ENCODE measurements at regions not wholly inside any gene's neighbourhood (a gene's known extent, or its start where the extent isn't known, plus 50 kb on each side); places are given as distances from the start of the nearest gene placed in this dataset.
"Not testable (repeated sequence)": the region's sequence is repeated elsewhere in the genome, so short reads cannot be mapped to it uniquely, and the experiment has no call there.

GRCh38 chr10:129169115-129169514 lies 297.9 kb upstream of the MGMT start:
- no peak for DNase-seq (ENCODE audit: low read depth in 2 of 3, low spot score in 1 of 3)

DNA sequence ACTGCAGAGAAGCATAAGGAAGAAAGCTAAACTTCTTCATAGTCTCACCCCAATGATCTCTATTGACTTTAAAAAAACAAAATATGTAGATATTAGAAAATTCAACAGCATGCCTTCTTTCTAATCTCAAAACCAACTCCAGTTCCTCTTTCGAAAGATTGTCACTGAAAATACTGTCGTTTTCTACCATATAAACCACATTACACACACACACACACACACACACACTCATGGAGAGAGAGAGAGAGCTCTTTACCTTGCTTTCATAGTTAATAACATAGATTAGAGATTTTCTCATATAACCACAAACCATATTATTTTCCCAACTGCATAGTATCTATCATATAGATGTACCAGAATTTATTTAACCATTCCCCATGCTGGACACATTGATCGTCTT lies 296.2 kb upstream of the MGMT start:
- no peak for DNase-seq (ENCODE audit: low read depth in 2 of 3, low spot score in 1 of 3)

GRCh38 chr10:129171812-129172211 lies 295.2 kb upstream of the MGMT start:
- no peak for DNase-seq (ENCODE audit: low read depth in 2 of 3, low spot score in 1 of 3)

- DNase-seq (ENCODE audit: low read depth in 2 of 3, low spot score in 1 of 3), result no peak
Measured at GRCh38 chr10:129174232-129175014, 292.6 kb upstream of the MGMT start.

GRCh38 chr10:129179245-129179971 lies 287.6 kb upstream of the MGMT start:
- no peak for DNase-seq (ENCODE audit: low read depth in 2 of 3, low spot score in 1 of 3)

GRCh38 chr10:129179972-129180678 lies 286.9 kb upstream of the MGMT start:
- DNase-seq (ENCODE audit: low read depth in 2 of 3, low spot score in 1 of 3), result no peak

DNA sequence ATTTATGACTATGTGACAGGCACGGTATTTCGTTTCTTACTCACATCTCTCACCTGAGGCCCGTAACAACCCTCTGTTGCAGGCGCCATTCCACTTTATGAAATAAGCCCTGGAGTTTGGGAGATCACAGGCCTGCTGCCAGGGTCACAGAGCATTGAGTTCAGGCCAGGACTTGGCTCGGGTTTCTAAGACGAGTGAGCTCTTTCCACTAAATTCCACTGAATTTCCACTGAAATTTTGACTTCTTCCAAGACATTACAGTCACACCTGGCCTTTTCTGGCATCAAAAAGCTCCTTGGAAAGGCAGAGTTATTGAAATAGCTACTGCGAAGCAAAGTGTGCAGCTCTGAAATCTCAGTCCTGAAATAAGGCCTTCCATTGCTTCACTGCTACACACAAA lies 282.8 kb upstream of the MGMT start:
- DNase-seq (ENCODE audit: low read depth in 2 of 3, low spot score in 1 of 3), result no peak

DNA sequence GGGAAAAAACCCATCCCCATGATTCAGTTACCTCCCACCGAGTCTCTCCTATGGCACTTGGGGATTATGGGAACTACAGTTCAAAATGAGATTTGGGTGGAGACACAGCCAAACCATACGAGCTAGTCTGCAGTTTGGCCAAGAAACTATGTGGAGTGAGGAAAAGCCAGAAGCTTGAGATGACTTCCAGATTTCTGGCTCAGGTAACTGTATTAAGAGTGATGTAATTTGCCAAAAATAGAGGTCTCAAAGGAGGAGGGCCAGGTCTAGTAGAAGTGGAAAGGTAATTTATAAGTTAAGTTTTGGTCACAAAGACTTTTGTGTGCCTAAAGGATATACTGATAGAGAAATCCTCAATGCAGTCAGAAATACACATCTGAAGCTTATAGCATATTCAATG lies 279.7 kb upstream of the MGMT start:
- no peak for DNase-seq (ENCODE audit: low read depth in 2 of 3, low spot score in 1 of 3)

- no peak for DNase-seq (ENCODE audit: low read depth in 2 of 3, low spot score in 1 of 3)
Measured at GRCh38 chr10:129191797-129192196, 275.2 kb upstream of the MGMT start.

DNA sequence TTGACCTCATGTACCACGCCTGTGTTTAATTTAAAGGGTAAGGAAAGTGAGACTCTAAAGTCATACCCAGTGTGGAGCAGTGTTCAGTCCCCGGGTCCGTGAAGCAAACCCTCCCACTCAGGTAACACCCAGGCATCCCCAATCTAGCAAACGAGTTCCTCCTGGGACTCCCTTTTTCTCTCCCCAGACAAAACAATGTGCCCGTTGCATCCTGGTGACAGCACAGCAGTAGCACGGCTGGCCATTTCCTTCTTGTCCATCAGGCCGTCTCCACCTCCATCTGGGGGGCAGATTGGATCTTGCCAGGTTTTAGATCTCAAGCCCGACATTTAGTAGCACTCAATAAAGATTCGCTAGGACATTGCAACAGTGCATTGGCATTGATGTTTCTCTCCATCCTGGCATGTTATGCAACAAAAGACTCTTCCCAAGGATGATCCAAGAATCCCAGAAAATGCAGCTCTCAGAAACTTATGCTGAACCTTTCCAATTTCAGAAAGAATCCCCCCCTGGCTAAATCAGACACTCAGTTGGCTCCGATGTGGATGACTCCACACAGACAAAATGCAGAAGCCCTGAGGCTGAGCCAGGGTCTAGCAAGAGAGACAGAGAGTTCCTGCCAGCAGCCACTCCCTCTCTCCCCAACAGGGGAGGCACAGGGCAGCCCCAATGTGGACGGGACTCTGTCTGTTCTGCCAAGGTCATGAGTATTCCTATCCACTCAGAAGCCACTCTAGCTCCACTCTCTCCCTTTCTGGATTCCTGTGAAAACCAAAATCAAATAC lies 274.5 kb upstream of the MGMT start:
- DNase-seq (ENCODE audit: low read depth in 2 of 3, low spot score in 1 of 3), result no peak

DNA sequence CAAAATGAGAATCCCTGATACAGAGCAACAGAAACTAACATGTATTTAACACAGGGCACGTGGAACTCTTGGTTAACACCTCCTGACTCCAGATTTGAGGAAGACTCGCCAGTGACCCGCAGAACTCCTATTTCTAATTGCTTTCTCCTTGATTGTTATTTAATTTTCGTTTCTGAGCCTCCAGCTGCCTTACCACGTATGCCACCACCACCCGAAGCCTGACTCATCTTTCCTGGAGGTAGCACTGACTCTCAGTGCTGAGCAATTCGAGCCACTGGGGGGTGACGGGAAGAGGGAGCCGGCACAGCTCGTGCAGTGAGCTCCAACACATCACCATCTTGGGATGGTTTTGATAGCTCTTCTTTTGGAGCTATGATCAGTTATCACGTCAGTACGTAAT lies 273.9 kb upstream of the MGMT start:
- peak in 2 of 3 donors; percentile 2 to 5 for DNase-seq (ENCODE audit: low read depth in 2 of 3, low spot score in 1 of 3)

DNA sequence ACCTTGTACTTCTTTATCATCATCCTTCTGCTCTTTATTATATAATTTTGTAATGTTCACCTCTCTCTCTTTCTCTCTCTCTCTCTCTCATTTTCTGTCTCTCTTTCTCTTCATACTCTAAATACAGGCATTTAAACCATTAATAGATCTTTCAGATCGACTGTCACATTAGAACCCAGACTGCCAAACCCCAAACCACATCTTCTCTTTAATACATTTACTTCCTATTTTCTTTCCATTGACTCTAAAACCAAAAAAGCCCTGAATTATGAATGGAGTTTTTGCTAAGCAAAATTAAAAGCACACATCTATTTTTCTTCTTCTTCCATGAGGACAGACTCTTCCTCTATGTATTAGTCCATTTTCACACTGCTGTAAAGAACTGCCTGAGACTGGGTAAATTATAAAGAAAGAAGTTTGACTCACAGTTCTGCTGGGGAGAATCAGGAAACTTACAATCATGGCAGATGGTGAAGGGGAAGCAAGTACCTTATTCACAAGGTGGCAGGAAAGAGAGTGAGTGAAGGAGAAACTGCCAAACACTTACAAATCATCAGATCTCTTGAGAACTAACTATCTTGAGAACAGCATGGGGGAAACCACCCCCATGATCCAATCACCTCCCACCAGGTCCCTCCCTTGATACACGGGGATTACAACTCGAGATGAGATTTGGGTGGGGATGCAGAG lies 272.7 kb upstream of the MGMT start:
- DNase-seq (ENCODE audit: low read depth in 2 of 3, low spot score in 1 of 3), result no peak

GRCh38 chr10:129199826-129200225 lies 267.2 kb upstream of the MGMT start:
- DNase-seq (ENCODE audit: low read depth in 2 of 3, low spot score in 1 of 3), result no peak

DNA sequence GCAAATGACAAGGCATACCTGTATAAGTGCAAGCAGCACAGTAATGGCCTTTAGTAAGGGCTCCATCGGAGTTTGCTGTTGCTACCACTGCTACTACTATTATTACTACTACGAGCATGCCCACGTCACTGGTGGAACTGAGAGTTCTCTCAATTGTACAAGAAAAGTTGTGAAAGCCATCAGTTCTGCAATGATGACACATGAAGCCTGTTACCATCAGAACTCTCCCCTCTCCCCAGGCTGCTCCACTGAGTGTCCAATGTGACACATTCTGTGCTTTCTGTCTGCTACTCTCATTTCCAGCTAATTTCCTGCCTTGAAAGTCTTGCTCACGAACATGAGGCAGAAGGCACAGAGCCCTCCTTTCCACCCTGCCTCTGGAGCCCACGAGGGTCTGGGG lies 263.2 kb upstream of the MGMT start:
- no peak for DNase-seq (ENCODE audit: low read depth in 2 of 3, low spot score in 1 of 3)

DNA sequence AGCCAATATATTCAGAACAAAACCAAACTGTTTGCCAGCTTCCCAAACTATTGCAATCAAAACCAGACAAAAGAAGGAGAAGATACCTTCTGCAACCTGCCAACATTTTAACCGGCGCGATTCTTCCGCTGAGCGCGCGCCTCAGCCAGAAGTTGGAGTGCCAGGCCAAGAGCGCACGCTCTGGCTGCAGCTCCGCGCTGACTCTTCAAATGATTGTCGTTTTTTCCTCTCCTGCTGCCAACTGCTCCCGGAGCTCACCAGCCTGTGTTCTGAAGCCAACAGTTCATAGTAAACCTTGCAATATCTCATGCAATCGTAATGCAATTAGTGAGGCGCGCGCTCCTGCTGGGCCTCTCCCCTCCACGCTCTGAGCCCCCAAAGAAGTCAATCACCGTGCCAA lies 259.7 kb upstream of the MGMT start:
- DNase-seq (ENCODE audit: low read depth in 2 of 3, low spot score in 1 of 3), result no peak

- DNase-seq (ENCODE audit: low read depth in 2 of 3, low spot score in 1 of 3), result no peak
Measured at GRCh38 chr10:129210876-129211275, 256.2 kb upstream of the MGMT start.

- no peak for DNase-seq (ENCODE audit: low read depth in 2 of 3, low spot score in 1 of 3)
Measured at GRCh38 chr10:129213256-129213655, 253.8 kb upstream of the MGMT start.

DNA sequence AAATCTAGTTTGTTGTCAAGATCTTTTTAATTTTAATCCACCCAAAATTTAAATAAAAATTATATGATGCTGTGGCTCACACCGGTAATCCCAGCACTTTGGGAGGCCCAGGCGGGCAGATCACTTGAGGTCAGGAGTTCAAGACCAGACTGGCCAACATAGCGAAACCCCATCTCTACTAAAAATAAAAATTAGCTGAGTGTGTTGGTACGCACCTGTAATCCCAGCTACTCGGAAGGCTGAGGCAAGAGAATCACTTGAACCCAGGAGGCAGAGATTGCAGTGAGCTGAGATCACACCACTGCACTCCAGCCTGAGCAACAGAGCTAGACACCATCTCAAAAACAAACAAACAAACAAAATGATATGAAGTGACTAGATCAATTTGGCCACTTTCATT lies 253.0 kb upstream of the MGMT start:
- DNase-seq (ENCODE audit: low read depth in 2 of 3, low spot score in 1 of 3), result not testable (repeated sequence)

DNA sequence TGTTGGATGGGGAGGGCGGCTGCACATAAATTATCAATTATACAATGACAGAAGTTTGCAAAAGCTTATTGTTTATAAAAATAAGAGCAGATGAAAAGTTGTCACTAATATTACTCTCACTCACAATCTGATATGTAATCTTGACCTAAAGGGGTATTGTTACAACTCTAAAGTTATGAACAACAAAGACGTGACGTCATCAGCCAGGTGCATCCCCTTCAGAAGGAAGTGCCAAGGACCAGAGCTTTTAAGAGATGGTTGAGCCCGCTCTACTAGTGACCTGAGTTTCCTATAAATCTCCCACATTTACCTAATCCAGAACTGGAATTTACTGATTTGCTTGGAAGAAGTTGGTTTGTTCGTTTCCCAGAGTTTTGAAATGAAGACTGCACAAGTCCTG lies 247.7 kb upstream of the MGMT start:
- no peak for DNase-seq (ENCODE audit: low read depth in 2 of 3, low spot score in 1 of 3)

GRCh38 chr10:129222436-129222835 lies 244.6 kb upstream of the MGMT start:
- no peak for DNase-seq (ENCODE audit: low read depth in 2 of 3, low spot score in 1 of 3)

DNA sequence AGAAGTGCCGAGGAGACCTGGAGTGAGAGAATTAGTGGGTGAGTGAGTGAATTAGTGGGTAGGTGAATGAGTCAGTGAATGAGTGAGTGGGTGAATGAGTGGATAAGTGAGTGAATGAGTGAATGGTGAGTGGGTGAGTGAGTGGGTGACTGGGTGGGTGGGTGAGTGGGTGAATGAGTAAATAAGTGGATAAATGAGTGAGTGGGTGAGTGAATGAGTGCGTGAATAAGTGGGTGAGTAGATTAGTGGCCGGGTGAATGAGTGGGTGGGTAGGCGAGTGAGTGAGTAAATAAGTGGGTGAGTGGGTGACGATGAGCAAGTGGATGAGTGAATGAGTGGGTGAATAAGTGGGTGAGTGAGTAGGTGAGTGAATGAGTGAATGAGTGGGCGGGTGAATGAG lies 243.7 kb upstream of the MGMT start:
- DNase-seq (ENCODE audit: low read depth in 2 of 3, low spot score in 1 of 3), result no peak
